ENCODE measurements at regions not wholly inside any gene's neighbourhood (a gene's known extent, or its start where the extent isn't known, plus 50 kb on each side); places are given as distances from the start of the nearest gene placed in this dataset.

GRCh38 chr18:45213040-45213333 lies 402.3 kb upstream of the SLC14A2 start:
- TF ChIP-seq CTCF (IDR thresholded peaks at IDR 0.05; ENCODE audit: low read depth, low read length) (no peak), POLR2A (IDR thresholded peaks at IDR 0.05; ENCODE audit: extremely low read depth, insufficient read length) (no peak), MAX (IDR thresholded peaks at IDR 0.05; ENCODE audit: low read depth, low read length) (no peak)
